Pancreas (tissue), 10 donors: ENCODE measurements at regions not wholly inside any gene's neighbourhood (a gene's known extent, or its start where the extent isn't known, plus 50 kb on each side); places are given as distances from the start of the nearest gene placed in this dataset.

Experiments
- ATAC-seq, 4 donors: fragments of 200-7000 bp; cut with Tn5 transposase; one replicate each; pipeline versions ENCODE4 v1.8.0 to v1.9.1; 2020; ENCODE audit warnings: mild to moderate bottlenecking in 4 of 4, moderate library complexity in 4 of 4
- DNase-seq, 6 donors: peaks; one replicate each; pipeline ENCODE4 v3.0.0-alpha.2; 2020
- FAIRE-seq: peaks from 2 replicates; lab custom pipeline; 2012; peaks lifted over from hg19 to GRCh38; lab: Jason Lieb, UNC
- H3K27ac ChIP-seq, 4 donors: fragments of 200-600 bp; sonication (generic); 1 replicate in 3 of 4; 2 replicates in 1 of 4; pipeline versions ENCODE4 v1.5.0 to v1.8.0; 2020
- H3K27me3 ChIP-seq, 4 donors: fragments of 200-600 bp; one replicate each; pipeline ENCODE4 v1.8.0; 2021
- H3K36me3 ChIP-seq, 3 donors: fragments of 200-600 bp; sonication (generic) in 1 of 3; one replicate each; pipeline versions ENCODE4 v1.5.0 to v1.8.0; 2020 to 2021
- H3K4me1 ChIP-seq, 3 donors: fragments of 200-600 bp; one replicate each; pipeline ENCODE4 v1.8.0; 2021
- H3K4me3 ChIP-seq, 4 donors: fragments of 200-600 bp; sonication (generic) in 2 of 4; one replicate each; pipeline versions ENCODE4 v1.5.0 to v1.8.0; 2020 to 2021
- H3K9me3 ChIP-seq, 4 donors: fragments of 200-600 bp; one replicate each; pipeline ENCODE4 v1.8.0; 2021
- WGBS, 2 donors: extraction: QIAGEN DNeasy Blood & Tissue Kit; methylation state at CpG; one replicate each; pipeline ENCODE4 v1.1.7; 2013; 5-methylcytosine and 5-hydroxymethylcytosine counted together
- intact Hi-C, 3 donors: fragments of 100-400 bp; cut with DNase I; formaldehyde crosslinking; loops; one replicate each; pipeline versions ENCODE4 v1.11.1 to v1.14.2; 2022
- TF ChIP-seq, protein P1 (sequence below), 4 donors: fragments of 200-600 bp; sonication (generic) in 3 of 4; IDR thresholded peaks; one replicate each; pipeline versions ENCODE4 v1.5.0 to v1.8.0; 2021; ENCODE audit warnings: antibody characterized with exemption in 4 of 4
- donor health status: healthy with polysubstance abuse.
- donor health status: DM: no; HTN: no; CAD: no; lungs with moderate emphysema.
- donor health status: DM: no; HTN: no; CAD: no.
- donor health status: control.
- donor health status: control.
- donor health status: Bipolar disorder and iron deficiency.
- donor health status: DM: yes; HTN: yes; CAD: no.
- donor health status: DM: no; HTN: no; CAD: no.
- donor health status: DM: no; HTN: no; CAD: no.
- donor health status: DM: yes; HTN: yes; CAD: no.

DNA sequence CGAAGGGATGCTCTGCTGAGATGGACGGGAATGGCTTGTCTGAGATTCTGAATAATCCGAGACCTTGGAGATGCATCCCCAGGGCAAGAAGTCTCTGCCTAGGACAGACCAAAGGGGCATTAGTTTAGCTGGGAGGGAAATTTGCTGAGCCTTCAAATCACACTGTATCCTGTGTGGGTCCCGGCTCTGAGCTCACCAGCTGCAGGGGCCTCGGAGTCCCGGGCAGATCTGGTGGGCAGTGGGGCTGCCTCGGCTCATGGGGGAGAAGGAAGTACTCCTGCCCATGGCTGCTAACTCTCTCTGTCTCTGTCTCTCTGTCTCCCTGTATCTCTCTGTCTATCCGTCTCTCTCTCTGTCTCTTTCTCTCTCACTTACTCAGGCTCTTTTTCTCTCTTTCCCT lies 522.4 kb downstream of the TBC1D22A start:
- FAIRE-seq (no peak), DNase-seq (no peak), ATAC-seq (no peak)
- intact Hi-C loops = no loop called here
- no peaks in the 10 kb centered on the region for H3K4me1 ChIP-seq
- no peaks in the 10 kb centered on the region for H3K36me3 ChIP-seq
- no peak overlapping the region for H3K27ac ChIP-seq
- H3K4me3 ChIP-seq = no peak overlapping the region
- TF ChIP-seq, protein P1, sequence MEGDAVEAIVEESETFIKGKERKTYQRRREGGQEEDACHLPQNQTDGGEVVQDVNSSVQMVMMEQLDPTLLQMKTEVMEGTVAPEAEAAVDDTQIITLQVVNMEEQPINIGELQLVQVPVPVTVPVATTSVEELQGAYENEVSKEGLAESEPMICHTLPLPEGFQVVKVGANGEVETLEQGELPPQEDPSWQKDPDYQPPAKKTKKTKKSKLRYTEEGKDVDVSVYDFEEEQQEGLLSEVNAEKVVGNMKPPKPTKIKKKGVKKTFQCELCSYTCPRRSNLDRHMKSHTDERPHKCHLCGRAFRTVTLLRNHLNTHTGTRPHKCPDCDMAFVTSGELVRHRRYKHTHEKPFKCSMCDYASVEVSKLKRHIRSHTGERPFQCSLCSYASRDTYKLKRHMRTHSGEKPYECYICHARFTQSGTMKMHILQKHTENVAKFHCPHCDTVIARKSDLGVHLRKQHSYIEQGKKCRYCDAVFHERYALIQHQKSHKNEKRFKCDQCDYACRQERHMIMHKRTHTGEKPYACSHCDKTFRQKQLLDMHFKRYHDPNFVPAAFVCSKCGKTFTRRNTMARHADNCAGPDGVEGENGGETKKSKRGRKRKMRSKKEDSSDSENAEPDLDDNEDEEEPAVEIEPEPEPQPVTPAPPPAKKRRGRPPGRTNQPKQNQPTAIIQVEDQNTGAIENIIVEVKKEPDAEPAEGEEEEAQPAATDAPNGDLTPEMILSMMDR (IDR thresholded peaks at IDR 0.05) = no peak
- H3K27me3 ChIP-seq = no peaks in the 10 kb centered on the region
- WGBS, 2 donors = 77 to 84% methylated on average over 8 of the region's 8 CpGs
- H3K9me3 ChIP-seq = no peaks in the 10 kb centered on the region

DNA sequence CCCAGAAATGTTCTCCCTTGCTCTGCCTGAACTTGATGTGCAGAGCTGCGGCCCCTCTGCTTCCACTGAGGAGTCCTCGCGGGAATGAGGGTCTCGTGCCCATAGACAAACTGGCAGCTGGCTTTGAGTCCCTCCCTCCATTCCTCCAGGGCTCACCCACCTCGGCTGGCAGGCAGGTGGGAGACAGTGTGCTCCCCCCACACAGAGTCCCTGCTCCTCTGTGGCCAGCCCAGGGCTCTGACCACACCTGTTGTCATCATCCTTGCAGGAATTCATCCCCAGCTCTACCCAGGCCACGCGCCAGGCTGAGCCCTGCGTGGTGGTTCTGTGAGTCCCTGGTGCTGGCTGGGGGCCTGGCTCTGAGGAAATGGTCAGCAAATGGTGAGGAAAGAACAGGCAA lies 521.9 kb downstream of the TBC1D22A start:
- no peaks in the 10 kb centered on the region for H3K36me3 ChIP-seq
- H3K4me1 ChIP-seq = no peaks in the 10 kb centered on the region
- 72 to 75% methylated on average over 8 of the region's 8 CpGs for WGBS, 2 donors
- intact Hi-C loops = no loop called here
- H3K27me3 ChIP-seq = no peaks in the 10 kb centered on the region
- H3K27ac ChIP-seq = no peak overlapping the region
- no peak overlapping the region for H3K4me3 ChIP-seq
- no peaks in the 10 kb centered on the region for H3K9me3 ChIP-seq
- TF ChIP-seq, protein P1 (IDR thresholded peaks at IDR 0.05) = no peak
- FAIRE-seq (no peak), DNase-seq (no peak), ATAC-seq (no peak)

DNA sequence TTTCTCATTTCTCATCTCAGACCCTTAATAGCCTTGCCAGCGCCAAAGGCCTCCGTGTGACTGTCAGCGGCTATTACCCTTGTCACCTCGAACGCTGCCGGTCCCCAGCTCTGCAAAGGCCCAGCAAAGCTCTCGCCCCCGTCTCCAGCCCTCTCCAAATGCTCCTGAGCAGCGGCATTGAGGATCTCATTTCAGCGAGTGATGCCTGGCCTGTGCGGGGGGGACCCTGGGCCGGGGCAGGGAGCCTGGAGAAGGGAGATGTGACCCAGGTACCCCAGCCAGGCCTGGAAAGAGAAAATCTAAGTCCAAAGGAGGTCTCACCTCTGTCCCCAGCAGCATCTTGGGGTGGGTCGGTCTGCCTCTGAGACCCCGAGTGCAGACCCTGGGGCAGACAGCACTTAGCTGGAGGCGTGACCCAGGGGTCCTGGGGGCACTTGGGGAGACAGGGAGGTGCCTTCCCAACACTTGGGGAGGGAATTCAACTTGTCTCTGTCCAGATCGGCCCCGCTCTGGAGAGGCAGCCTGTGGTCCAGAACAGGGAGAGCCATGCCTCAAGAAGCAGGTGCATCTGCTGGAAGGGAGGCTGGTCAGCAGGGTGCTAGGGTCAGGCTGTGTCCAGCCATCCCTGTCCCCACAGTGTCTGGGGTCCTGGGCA lies 521.3 kb downstream of the TBC1D22A start:
- FAIRE-seq (no peak), ATAC-seq (no peak), DNase-seq (peak in 1 of 6 donors; percentile 40)
- intact Hi-C loops = no loop called here
- TF ChIP-seq, protein P1 (IDR thresholded peaks at IDR 0.05) = no peak
- Histone ChIP-seq H3K9me3 (no peaks in the 10 kb centered on the region), H3K4me3 (no peak overlapping the region), H3K27ac (no peak overlapping the region), H3K36me3 (no peaks in the 10 kb centered on the region), H3K4me1 (no peaks in the 10 kb centered on the region), H3K27me3 (no peaks in the 10 kb centered on the region)
- 77 to 81% methylated on average over 17 of the region's 17 CpGs for WGBS, 2 donors

DNA sequence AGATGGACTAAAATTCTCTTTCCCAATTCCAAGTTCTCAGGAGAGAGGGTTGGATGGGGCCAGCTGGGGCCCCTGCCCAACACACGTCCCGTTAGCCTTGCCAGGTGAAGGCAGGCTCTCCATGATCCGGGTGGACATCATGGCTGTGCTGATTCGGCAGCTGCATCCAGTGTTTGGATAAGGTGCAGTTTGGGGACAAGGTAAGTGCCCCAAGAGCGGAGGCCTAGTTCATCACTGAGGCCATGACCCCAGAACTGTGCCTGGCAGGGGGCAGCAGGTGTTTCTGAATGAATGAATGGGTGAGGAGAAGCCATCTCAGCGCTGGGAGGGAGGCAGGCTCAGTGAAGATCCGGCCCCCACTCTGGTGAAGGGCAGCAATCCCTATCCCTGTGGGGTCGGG lies 520.4 kb downstream of the TBC1D22A start:
- H3K9me3 ChIP-seq = no peaks in the 10 kb centered on the region
- no peaks in the 10 kb centered on the region for H3K36me3 ChIP-seq
- intact Hi-C loops = no loop called here
- H3K4me1 ChIP-seq = no peaks in the 10 kb centered on the region
- TF ChIP-seq, protein P1 (IDR thresholded peaks at IDR 0.05) = no peak
- WGBS, 2 donors = 72 to 78% methylated on average over 8 of the region's 8 CpGs
- no peaks in the 10 kb centered on the region for H3K27me3 ChIP-seq
- H3K4me3 ChIP-seq = no peak overlapping the region
- H3K27ac ChIP-seq = no peak overlapping the region
- DNase-seq (no peak), FAIRE-seq (no peak), ATAC-seq (no peak)

DNA sequence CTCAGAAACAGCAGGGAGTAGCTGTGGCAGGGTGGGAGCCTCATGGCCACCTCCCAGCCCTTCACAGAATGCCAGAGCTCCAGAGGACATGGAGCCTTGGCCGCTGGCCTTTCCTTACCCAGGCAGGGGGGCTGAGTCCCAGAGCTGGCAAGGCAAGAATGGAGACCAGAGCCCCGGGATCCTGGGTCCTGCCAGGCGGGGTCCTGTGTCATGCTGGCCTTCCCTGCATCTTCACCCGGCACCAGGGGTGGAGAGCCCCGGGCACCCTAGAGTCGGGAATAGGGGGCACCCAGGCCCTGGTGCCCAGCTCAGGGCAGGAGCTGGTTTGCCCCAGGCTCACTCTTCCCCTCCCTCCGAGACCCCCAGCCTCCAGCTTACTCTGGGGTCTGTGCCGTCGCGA lies 519.9 kb downstream of the TBC1D22A start:
- ATAC-seq = no peak
- TF ChIP-seq, protein P1 (IDR thresholded peaks at IDR 0.05) = no peak
- H3K9me3 ChIP-seq = no peaks in the 10 kb centered on the region
- WGBS, 2 donors = 75 to 81% methylated on average over 10 of the region's 10 CpGs
- intact Hi-C loops = no loop called here
- H3K27ac ChIP-seq = no peak overlapping the region
- peak in 1 of 6 donors; percentile 47 for DNase-seq
- H3K27me3 ChIP-seq = no peaks in the 10 kb centered on the region
- H3K4me1 ChIP-seq = no peaks in the 10 kb centered on the region
- no peak for FAIRE-seq
- no peaks in the 10 kb centered on the region for H3K36me3 ChIP-seq
- H3K4me3 ChIP-seq = no peak overlapping the region
